ENCODE measurements at regions not wholly inside any gene's neighbourhood (a gene's known extent, or its start where the extent isn't known, plus 50 kb on each side); places are given as distances from the start of the nearest gene placed in this dataset.

- no peak for FAIRE-seq
- intact Hi-C loops (cut with DNase I), result no loop called here
- no peaks in the 10 kb centered on the region for H3K9me3 ChIP-seq (ENCODE audit: control insufficient read depth in 2 of 3, insufficient read depth in 1 of 3, low read length in 3 of 3)
Measured at GRCh38 chr10:83625831-83626360, 513.4 kb upstream of the GHITM start.

GRCh38 chr10:83632701-83633100, 506.6 kb upstream of the GHITM start:
- Histone ChIP-seq H3K27ac (ENCODE audit: low read depth in 2 of 2, low read length in 2 of 2) (no peak overlapping the region), H3K27me3 (ENCODE audit: control insufficient read depth, insufficient read depth, low read length) (no peaks in the 10 kb centered on the region), H3K4me3 (ENCODE audit: low read length in 3 of 3) (no peak overlapping the region), H3K36me3 (ENCODE audit: control insufficient read depth in 2 of 3, insufficient read depth in 3 of 3, low read length in 3 of 3) (no peaks in the 10 kb centered on the region), H3K9ac (ENCODE audit: low read length in 3 of 3) (no peak overlapping the region), H3K4me1 (ENCODE audit: control insufficient read depth in 2 of 3, insufficient read depth in 2 of 3, low read depth in 1 of 3, low read length in 3 of 3) (no peaks in the 10 kb centered on the region), H3K9me3 (ENCODE audit: control insufficient read depth in 2 of 3, insufficient read depth in 1 of 3, low read length in 3 of 3) (no peaks in the 10 kb centered on the region)
- FAIRE-seq, result no peak
- DNase-seq, result no peak
- TF ChIP-seq CTCF (IDR thresholded peaks at IDR 0.05; ENCODE audit: borderline replicate concordance, extremely low read depth, insufficient read depth), result no peak
- intact Hi-C loops (cut with DNase I), result no loop called here

More at GRCh38 chr10:83625831-83626360, 513.4 kb upstream of the GHITM start:
- Histone ChIP-seq H3K27me3 (ENCODE audit: control insufficient read depth, insufficient read depth, low read length) (no peaks in the 10 kb centered on the region), H3K4me3 (ENCODE audit: low read length in 3 of 3) (no peak overlapping the region), H3K4me1 (ENCODE audit: control insufficient read depth in 2 of 3, insufficient read depth in 2 of 3, low read depth in 1 of 3, low read length in 3 of 3) (no peaks in the 10 kb centered on the region), H3K9ac (ENCODE audit: low read length in 3 of 3) (no peak overlapping the region), H3K36me3 (ENCODE audit: control insufficient read depth in 2 of 3, insufficient read depth in 3 of 3, low read length in 3 of 3) (no peaks in the 10 kb centered on the region), H3K27ac (ENCODE audit: low read depth in 2 of 2, low read length in 2 of 2) (no peak overlapping the region)
- no peak for DNase-seq
- no peak for TF ChIP-seq CTCF (IDR thresholded peaks at IDR 0.05; ENCODE audit: borderline replicate concordance, extremely low read depth, insufficient read depth)

- no peaks in the 10 kb centered on the region for H3K4me1 ChIP-seq (ENCODE audit: control insufficient read depth in 2 of 3, insufficient read depth in 2 of 3, low read depth in 1 of 3, low read length in 3 of 3)
- no peaks in the 10 kb centered on the region for H3K36me3 ChIP-seq (ENCODE audit: control insufficient read depth in 2 of 3, insufficient read depth in 3 of 3, low read length in 3 of 3)
- no peak for TF ChIP-seq CTCF (IDR thresholded peaks at IDR 0.05; ENCODE audit: borderline replicate concordance, extremely low read depth, insufficient read depth)
- H3K27ac ChIP-seq (ENCODE audit: low read depth in 2 of 2, low read length in 2 of 2), result no peak overlapping the region
- H3K4me3 ChIP-seq (ENCODE audit: low read length in 3 of 3), result no peak overlapping the region
- no peaks in the 10 kb centered on the region for H3K9me3 ChIP-seq (ENCODE audit: control insufficient read depth in 2 of 3, insufficient read depth in 1 of 3, low read length in 3 of 3)
- no peak for FAIRE-seq
- intact Hi-C loops (cut with DNase I), result no loop called here
- H3K9ac ChIP-seq (ENCODE audit: low read length in 3 of 3), result no peak overlapping the region
- DNase-seq, result no peak
- no peaks in the 10 kb centered on the region for H3K27me3 ChIP-seq (ENCODE audit: control insufficient read depth, insufficient read depth, low read length)
Measured at GRCh38 chr10:83633547-83633946, 505.8 kb upstream of the GHITM start.

- Histone ChIP-seq H3K9me3 (ENCODE audit: control insufficient read depth in 2 of 3, insufficient read depth in 1 of 3, low read length in 3 of 3) (no peaks in the 10 kb centered on the region), H3K4me1 (ENCODE audit: control insufficient read depth in 2 of 3, insufficient read depth in 2 of 3, low read depth in 1 of 3, low read length in 3 of 3) (no peaks in the 10 kb centered on the region), H3K27me3 (ENCODE audit: control insufficient read depth, insufficient read depth, low read length) (no peaks in the 10 kb centered on the region), H3K4me3 (ENCODE audit: low read length in 3 of 3) (no peak overlapping the region), H3K9ac (ENCODE audit: low read length in 3 of 3) (no peak overlapping the region), H3K27ac (ENCODE audit: low read depth in 2 of 2, low read length in 2 of 2) (no peak overlapping the region), H3K36me3 (ENCODE audit: control insufficient read depth in 2 of 3, insufficient read depth in 3 of 3, low read length in 3 of 3) (no peaks in the 10 kb centered on the region)
- intact Hi-C loops (cut with DNase I), result no loop called here
- FAIRE-seq, result no peak
- no peak for TF ChIP-seq CTCF (IDR thresholded peaks at IDR 0.05; ENCODE audit: borderline replicate concordance, extremely low read depth, insufficient read depth)
- DNase-seq, result no peak
Measured at GRCh38 chr10:83636826-83637225, 502.5 kb upstream of the GHITM start.
